Transverse colon (tissue), 4 donors: ENCODE measurements at regions not wholly inside any gene's neighbourhood (a gene's known extent, or its start where the extent isn't known, plus 50 kb on each side); places are given as distances from the start of the nearest gene placed in this dataset.

Experiments used
- DNase-seq: peaks from one replicate; pipeline ENCODE4 v3.0.0-alpha.2; 2019
- H3K27ac ChIP-seq, 4 donors: fragments of 200-600 bp; sonication (generic); 2 replicates each; pipeline ENCODE4 v1.5.1; 2016 to 2018; ENCODE audit warnings: inconsistent platforms in 4 of 4
- H3K27me3 ChIP-seq: fragments of 200-600 bp; sonication (generic); 2 replicates; pipeline ENCODE4 v1.5.1; 2017; ENCODE audit warnings: inconsistent platforms
- H3K36me3 ChIP-seq, 4 donors: fragments of 200-600 bp; sonication (generic); 2 replicates each; pipeline ENCODE4 v1.5.1; 2017 to 2019; ENCODE audit warnings: inconsistent platforms in 4 of 4
- H3K4me1 ChIP-seq, 4 donors: fragments of 200-600 bp; sonication (generic); 2 replicates each; pipeline ENCODE4 v1.5.1; 2017 to 2020; ENCODE audit warnings: inconsistent platforms in 4 of 4
- H3K4me3 ChIP-seq, 4 donors: fragments of 200-600 bp; sonication (generic); 1 replicate in 1 of 4; 2 replicates in 3 of 4; pipeline versions ENCODE4 v1.5.1 to v1.6.1; 2017 to 2019; ENCODE audit warnings: inconsistent platforms in 4 of 4
- H3K9me3 ChIP-seq, 2 donors: fragments of 200-600 bp; sonication (generic); 2 replicates each; pipeline ENCODE4 v1.5.1; 2017 to 2019; ENCODE audit warnings: inconsistent platforms in 2 of 2
- CTCF ChIP-seq, 5 experiments: fragments of 200-600 bp in 3 of 5; fragments of 450-650 bp in 2 of 5; sonication (generic) in 3 of 5; IDR thresholded peaks; 1 replicate in 2 of 5; 2 replicates in 3 of 5; pipeline ENCODE4 v1.5.1; 2016 to 2017; ENCODE audit warnings: antibody characterized with exemption in 5 of 5, inconsistent platforms in 3 of 5, mild to moderate bottlenecking in 2 of 5, moderate library complexity in 1 of 5
- EP300 ChIP-seq: sonication (generic); formaldehyde crosslinking; IDR thresholded peaks from one replicate; pipeline ENCODE4 v1.6.1; 2017; ENCODE audit warnings: antibody characterized with exemption, low read depth
- POLR2A ChIP-seq: fragments of 450-650 bp; IDR thresholded peaks from one replicate; pipeline ENCODE4 v1.6.1; 2016; ENCODE audit warnings: antibody characterized with exemption, mild to moderate bottlenecking, moderate library complexity
- POLR2AphosphoS5 ChIP-seq, 3 donors: sonication (generic); formaldehyde crosslinking; IDR thresholded peaks; one replicate each; pipeline ENCODE4 v1.6.1; 2016; ENCODE audit warnings: antibody characterized with exemption in 3 of 3
- WGBS, 2 donors: methylation state at CpG; one replicate each; pipeline ENCODE4 v1.1.5; 2018; ENCODE audit warnings: low coverage in 1 of 2; 5-methylcytosine and 5-hydroxymethylcytosine counted together
- in situ Hi-C, 4 donors: fragments of 200-750 bp; cut with MboI; loops; one replicate each; pipeline versions ENCODE4 v1.15.0 to v1.15.1; 2017; ENCODE audit warnings: low sequenced_read_pairs in 3 of 4, low pct_ligation_motif_present in 1 of 4, low pct_unique_long_range_greater_than_20kb in 1 of 4
- intact Hi-C: fragments of 100-400 bp; cut with DNase I; formaldehyde crosslinking; loops from one replicate; pipeline ENCODE4 v1.15.1; 2023; ENCODE audit warnings: low total_unique reads

GRCh38 chr12:92338671-92339070 is 193.0 kb upstream of the BTG1 start:
- intact Hi-C loops: no loop called here
- WGBS, 2 donors: 84 to 100% methylated on average over 1 of the region's 1 CpG
- H3K4me1 ChIP-seq: peaks cover 0 to 27% (median 11%) of the 10 kb centered on the region in 4 donors
- TF ChIP-seq POLR2AphosphoS5 (IDR thresholded peaks at IDR 0.05) (no peak), CTCF (IDR thresholded peaks at IDR 0.05) (no peak), POLR2A (no peak), EP300 (no peak)
- H3K27ac ChIP-seq: no peak overlapping the region
- no peaks in the 10 kb centered on the region for H3K27me3 ChIP-seq
- in situ Hi-C loops: no loop called here
- no peak for DNase-seq
- no peaks in the 10 kb centered on the region for H3K36me3 ChIP-seq
- H3K4me3 ChIP-seq: no peak overlapping the region
- no peaks in the 10 kb centered on the region for H3K9me3 ChIP-seq

- in situ Hi-C loops: no loop called here
- Histone ChIP-seq H3K27ac (no peak overlapping the region), H3K27me3 (no peaks in the 10 kb centered on the region), H3K4me3 (no peak overlapping the region), H3K9me3 (no peaks in the 10 kb centered on the region), H3K36me3 (no peaks in the 10 kb centered on the region), H3K4me1 (peaks cover 0 to 27% (median 11%) of the 10 kb centered on the region in 4 donors)
- intact Hi-C loops: no loop called here
- TF ChIP-seq POLR2AphosphoS5 (IDR thresholded peaks at IDR 0.05) (no peak), CTCF (IDR thresholded peaks at IDR 0.05) (no peak), POLR2A (no peak), EP300 (no peak)
- 99 to 100% methylated on average over 2 of the region's 2 CpGs for WGBS, 2 donors
- no peak for DNase-seq
Observed at GRCh38 chr12:92338102-92338501, 192.5 kb upstream of the BTG1 start.

GRCh38 chr12:92337128-92337527 is 191.5 kb upstream of the BTG1 start:
- no peak overlapping the region for H3K27ac ChIP-seq
- no peaks in the 10 kb centered on the region for H3K9me3 ChIP-seq
- 78 to 79% methylated on average over 4 of the region's 4 CpGs for WGBS, 2 donors
- DNase-seq: no peak
- H3K27me3 ChIP-seq: no peaks in the 10 kb centered on the region
- intact Hi-C loops: no loop called here
- H3K4me3 ChIP-seq: no peak overlapping the region
- H3K4me1 ChIP-seq: peaks cover 0 to 25% (median 11%) of the 10 kb centered on the region in 4 donors
- H3K36me3 ChIP-seq: no peaks in the 10 kb centered on the region
- no peak for TF ChIP-seq POLR2AphosphoS5 (IDR thresholded peaks at IDR 0.05)
- no peak for TF ChIP-seq POLR2A
- no peak for TF ChIP-seq CTCF (IDR thresholded peaks at IDR 0.05)
- no peak for TF ChIP-seq EP300
- in situ Hi-C loops: no loop called here

GRCh38 chr12:92336641-92337040 is 191.0 kb upstream of the BTG1 start:
- WGBS, 2 donors: 51 to 64% methylated on average over 2 of the region's 2 CpGs
- no peaks in the 10 kb centered on the region for H3K9me3 ChIP-seq
- TF ChIP-seq POLR2AphosphoS5 (IDR thresholded peaks at IDR 0.05) (peak in 1 of 3 donors; percentile 7), EP300 (no peak), CTCF (IDR thresholded peaks at IDR 0.05) (no peak), POLR2A (no peak)
- peaks cover 0 to 25% (median 12%) of the 10 kb centered on the region in 4 donors for H3K4me1 ChIP-seq
- intact Hi-C loops (no loop called here), in situ Hi-C loops (no loop called here)
- no peaks in the 10 kb centered on the region for H3K27me3 ChIP-seq
- no peak for DNase-seq
- H3K36me3 ChIP-seq: no peaks in the 10 kb centered on the region
- H3K27ac ChIP-seq: no peak overlapping the region
- no peak overlapping the region for H3K4me3 ChIP-seq
